Suprapubic skin (tissue), 4 donors: ENCODE measurements at regions not wholly inside any gene's neighbourhood (a gene's known extent, or its start where the extent isn't known, plus 50 kb on each side); places are given as distances from the start of the nearest gene placed in this dataset.

Experiments
- DNase-seq, 2 donors: peaks; one replicate each; pipeline ENCODE4 v3.0.0-alpha.2; 2019; ENCODE audit warnings: low spot score in 2 of 2
- H3K27ac ChIP-seq: fragments of 200-600 bp; sonication (generic); one replicate; pipeline ENCODE4 v1.5.1; 2019
- H3K27me3 ChIP-seq: fragments of 200-600 bp; sonication (generic); one replicate; pipeline ENCODE4 v1.5.1; 2019
- H3K36me3 ChIP-seq: fragments of 200-600 bp; sonication (generic); one replicate; pipeline ENCODE4 v1.5.1; 2019
- H3K4me1 ChIP-seq: fragments of 200-600 bp; sonication (generic); one replicate; pipeline ENCODE4 v1.5.1; 2019
- H3K4me3 ChIP-seq: fragments of 200-600 bp; sonication (generic); one replicate; pipeline ENCODE4 v1.5.1; 2019; ENCODE audit warnings: mild to moderate bottlenecking
- H3K9me3 ChIP-seq: fragments of 200-600 bp; sonication (generic); one replicate; pipeline ENCODE4 v1.5.1; 2019
- CTCF ChIP-seq, 2 donors: fragments of 200-600 bp in 1 of 2; fragments of 450-650 bp in 1 of 2; sonication (generic) in 1 of 2; IDR thresholded peaks; one replicate each; pipeline ENCODE4 v1.5.1; 2016 to 2019; ENCODE audit warnings: antibody characterized with exemption in 2 of 2, mild to moderate bottlenecking in 1 of 2, moderate library complexity in 1 of 2
- EP300 ChIP-seq: sonication (generic); formaldehyde crosslinking; IDR thresholded peaks from one replicate; pipeline ENCODE4 v1.6.1; 2017; ENCODE audit warnings: antibody characterized with exemption
- POLR2A ChIP-seq, 2 donors: fragments of 450-650 bp; IDR thresholded peaks; one replicate each; pipeline ENCODE4 v1.6.1; 2017; ENCODE audit warnings: antibody characterized with exemption in 2 of 2, mild to moderate bottlenecking in 2 of 2, moderate library complexity in 2 of 2
- POLR2AphosphoS5 ChIP-seq, 3 donors: sonication (generic); formaldehyde crosslinking; IDR thresholded peaks; one replicate each; pipeline ENCODE4 v1.6.1; 2017; ENCODE audit warnings: antibody characterized with exemption in 3 of 3
- WGBS: methylation state at CpG from one replicate; pipeline ENCODE4 v1.1.5; 2018; 5-methylcytosine and 5-hydroxymethylcytosine counted together

GRCh38 chr12:115079760-115080159, 395.8 kb upstream of the TBX3 start:
- H3K27ac ChIP-seq, result no peak overlapping the region

DNA sequence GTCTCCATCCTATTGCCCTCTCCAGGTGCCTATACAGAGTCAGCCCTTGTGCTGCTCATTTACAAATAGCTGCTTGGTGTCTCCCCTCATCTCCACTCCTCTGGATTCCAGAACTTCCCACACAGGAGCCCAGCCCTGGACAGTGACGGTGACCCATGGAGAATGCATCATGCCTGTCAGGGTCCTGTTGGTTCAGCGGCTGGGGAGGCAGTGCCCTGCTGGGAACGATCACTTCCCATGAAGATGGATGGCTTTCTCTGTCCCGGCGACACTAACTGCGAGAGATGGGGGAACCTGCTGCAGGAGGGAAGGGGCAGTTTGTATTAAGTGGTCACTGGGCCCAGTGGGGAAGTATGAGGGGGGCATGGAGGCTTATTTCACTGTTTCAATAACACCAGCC, 395.0 kb upstream of the TBX3 start:
- 55% methylated on average over 6 of the region's 6 CpGs for WGBS
- no peak overlapping the region for H3K27ac ChIP-seq
- H3K27me3 ChIP-seq, result no peaks in the 10 kb centered on the region
- H3K4me1 ChIP-seq, result no peaks in the 10 kb centered on the region
- no peak overlapping the region for H3K4me3 ChIP-seq
- H3K36me3 ChIP-seq, result no peaks in the 10 kb centered on the region
- no peaks in the 10 kb centered on the region for H3K9me3 ChIP-seq
- no peak for DNase-seq
- TF ChIP-seq POLR2AphosphoS5 (IDR thresholded peaks at IDR 0.05), result no peak
- no peak for TF ChIP-seq POLR2A (IDR thresholded peaks at IDR 0.05)
- no peak for TF ChIP-seq EP300
- TF ChIP-seq CTCF (IDR thresholded peaks at IDR 0.05), result no peak

More at GRCh38 chr12:115079760-115080159, 395.8 kb upstream of the TBX3 start:
- no peaks in the 10 kb centered on the region for H3K27me3 ChIP-seq
- DNase-seq, result no peak
- 72% methylated on average over 4 of the region's 4 CpGs for WGBS
- no peaks in the 10 kb centered on the region for H3K9me3 ChIP-seq
- no peaks in the 10 kb centered on the region for H3K4me1 ChIP-seq
- H3K36me3 ChIP-seq, result no peaks in the 10 kb centered on the region
- H3K4me3 ChIP-seq, result no peak overlapping the region
- TF ChIP-seq POLR2AphosphoS5 (IDR thresholded peaks at IDR 0.05) (no peak), POLR2A (IDR thresholded peaks at IDR 0.05) (no peak), EP300 (no peak), CTCF (IDR thresholded peaks at IDR 0.05) (no peak)

GRCh38 chr12:115078334-115078733, 394.4 kb upstream of the TBX3 start:
- H3K36me3 ChIP-seq, result no peaks in the 10 kb centered on the region
- DNase-seq, result no peak
- WGBS, result 91% methylated on average over 4 of the region's 4 CpGs
- H3K27me3 ChIP-seq, result no peaks in the 10 kb centered on the region
- no peak overlapping the region for H3K4me3 ChIP-seq
- no peak overlapping the region for H3K27ac ChIP-seq
- H3K9me3 ChIP-seq, result no peaks in the 10 kb centered on the region
- TF ChIP-seq POLR2A (IDR thresholded peaks at IDR 0.05) (no peak), EP300 (no peak), POLR2AphosphoS5 (IDR thresholded peaks at IDR 0.05) (no peak), CTCF (IDR thresholded peaks at IDR 0.05) (no peak)
- no peaks in the 10 kb centered on the region for H3K4me1 ChIP-seq

- Histone ChIP-seq H3K4me3 (no peak overlapping the region), H3K36me3 (no peaks in the 10 kb centered on the region), H3K4me1 (no peaks in the 10 kb centered on the region), H3K9me3 (no peaks in the 10 kb centered on the region), H3K27me3 (no peaks in the 10 kb centered on the region), H3K27ac (no peak overlapping the region)
- no peak for DNase-seq
- 80% methylated on average over 3 of the region's 3 CpGs for WGBS
- TF ChIP-seq EP300 (no peak), CTCF (IDR thresholded peaks at IDR 0.05) (no peak), POLR2A (IDR thresholded peaks at IDR 0.05) (no peak), POLR2AphosphoS5 (IDR thresholded peaks at IDR 0.05) (no peak)
These were observed 391.7 kb upstream of the TBX3 start for GRCh38 chr12:115075552-115076170.

DNA sequence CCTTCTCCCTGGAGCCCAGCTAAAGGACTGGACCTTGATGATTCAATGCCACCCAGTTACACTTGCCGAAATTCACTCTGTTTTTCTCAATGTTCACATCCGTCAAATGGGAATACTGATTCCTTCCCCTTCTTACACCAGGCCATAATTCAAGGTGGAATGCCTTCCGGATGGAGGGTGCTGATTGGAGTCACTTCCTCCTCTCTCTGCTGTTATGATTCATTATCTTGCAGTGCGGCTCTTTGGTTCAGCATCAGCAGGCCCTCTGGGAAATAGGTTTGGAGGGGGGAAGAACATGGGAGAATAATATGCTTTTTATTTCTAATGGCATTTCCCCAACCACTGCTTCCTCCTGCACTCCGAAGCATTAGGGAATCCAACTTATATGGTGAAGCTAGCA, 390.6 kb upstream of the TBX3 start:
- TF ChIP-seq CTCF (IDR thresholded peaks at IDR 0.05), result no peak
- TF ChIP-seq POLR2A (IDR thresholded peaks at IDR 0.05), result no peak
- TF ChIP-seq POLR2AphosphoS5 (IDR thresholded peaks at IDR 0.05), result no peak
- no peak for TF ChIP-seq EP300
- H3K36me3 ChIP-seq, result no peaks in the 10 kb centered on the region
- DNase-seq, result no peak
- no peaks in the 10 kb centered on the region for H3K9me3 ChIP-seq
- no peaks in the 10 kb centered on the region for H3K27me3 ChIP-seq
- WGBS, result 90% methylated on average over 5 of the region's 5 CpGs
- H3K4me1 ChIP-seq, result no peaks in the 10 kb centered on the region
- H3K27ac ChIP-seq, result no peak overlapping the region
- H3K4me3 ChIP-seq, result no peak overlapping the region
